Lung (tissue), 11 donors: ENCODE measurements at regions not wholly inside any gene's neighbourhood (a gene's known extent, or its start where the extent isn't known, plus 50 kb on each side); places are given as distances from the start of the nearest gene placed in this dataset.

Experiments
- ATAC-seq: fragments of 200-7000 bp; cut with Tn5 transposase; one replicate; pipeline ENCODE4 v1.9.1; 2020; ENCODE audit warnings: moderate number of reproducible peaks; ENCODE audit not compliant: insufficient read depth, low FRiP score
- DNase-seq, 3 donors: peaks; one replicate each; pipeline ENCODE4 v3.0.0-alpha.2; 2013 to 2017
- H3K27ac ChIP-seq, 2 donors: one replicate each; pipeline ENCODE4 v1.5.1; 2013; ENCODE audit warnings: mild to moderate bottlenecking in 2 of 2, moderate library complexity in 2 of 2, control low read depth in 1 of 2, inconsistent platforms in 1 of 2, low read depth in 1 of 2, low read length in 1 of 2
- H3K27me3 ChIP-seq, 3 donors: one replicate each; pipeline ENCODE4 v1.5.1; 2013; ENCODE audit warnings: low read length in 2 of 3; ENCODE audit not compliant: control insufficient read depth in 3 of 3, insufficient read depth in 3 of 3
- H3K36me3 ChIP-seq, 4 donors: one replicate each; pipeline ENCODE4 v1.5.1; 2013; ENCODE audit warnings: low read length in 4 of 4, mild to moderate bottlenecking in 1 of 4, moderate library complexity in 1 of 4; ENCODE audit not compliant: control insufficient read depth in 4 of 4, insufficient read depth in 4 of 4
- H3K4me1 ChIP-seq, 5 donors: one replicate each; pipeline ENCODE4 v1.5.1; 2013; ENCODE audit warnings: low read length in 5 of 5, mild to moderate bottlenecking in 2 of 5, moderate library complexity in 1 of 5; ENCODE audit not compliant: control insufficient read depth in 5 of 5, insufficient read depth in 5 of 5
- H3K4me3 ChIP-seq: one replicate; pipeline ENCODE4 v1.5.1; 2013; ENCODE audit warnings: mild to moderate bottlenecking, control low read depth, moderate library complexity
- H3K9ac ChIP-seq, 2 donors: one replicate each; pipeline ENCODE4 v1.5.1; 2013; ENCODE audit warnings: low read length in 2 of 2, control low read depth in 1 of 2; ENCODE audit not compliant: insufficient read depth in 1 of 2
- H3K9me3 ChIP-seq, 4 donors: one replicate each; pipeline ENCODE4 v1.5.1; 2013; ENCODE audit warnings: low read length in 3 of 4, mild to moderate bottlenecking in 1 of 4, moderate library complexity in 1 of 4; ENCODE audit not compliant: control insufficient read depth in 4 of 4, insufficient read depth in 3 of 4
- CTCF ChIP-seq: IDR thresholded peaks from 2 replicates; pipeline ENCODE4 v1.5.1; 2012; ENCODE audit warnings: mild to moderate bottlenecking; ENCODE audit errors: control extremely low read depth, extremely low read depth
- WGBS, 2 donors: extraction: QIAGEN DNeasy Blood & Tissue Kit; methylation state at CpG; one replicate each; pipeline ENCODE4 v1.1.7; 2013; 5-methylcytosine and 5-hydroxymethylcytosine counted together
- donor health status: control.
- donor health status: control.
- donor health status: Bipolar disorder and iron deficiency.
- donor health status: healthy.
- donor health status: DM: yes; HTN: yes; CAD: no.

- H3K9me3 ChIP-seq = no peaks in the 10 kb centered on the region
- no peak for TF ChIP-seq CTCF
- no peak for ATAC-seq
- no peaks in the 10 kb centered on the region for H3K4me1 ChIP-seq
- H3K27ac ChIP-seq = no peak overlapping the region
- DNase-seq = no peak
- H3K4me3 ChIP-seq = no peak overlapping the region
- H3K36me3 ChIP-seq = no peaks in the 10 kb centered on the region
- H3K9ac ChIP-seq = no peak overlapping the region
- H3K27me3 ChIP-seq = no peaks in the 10 kb centered on the region
- WGBS, 2 donors = 87 to 88% methylated on average over 4 of the region's 4 CpGs
These were observed 473.1 kb downstream of the PDZRN4 start for GRCh38 chr12:41661141-41661765.

DNA sequence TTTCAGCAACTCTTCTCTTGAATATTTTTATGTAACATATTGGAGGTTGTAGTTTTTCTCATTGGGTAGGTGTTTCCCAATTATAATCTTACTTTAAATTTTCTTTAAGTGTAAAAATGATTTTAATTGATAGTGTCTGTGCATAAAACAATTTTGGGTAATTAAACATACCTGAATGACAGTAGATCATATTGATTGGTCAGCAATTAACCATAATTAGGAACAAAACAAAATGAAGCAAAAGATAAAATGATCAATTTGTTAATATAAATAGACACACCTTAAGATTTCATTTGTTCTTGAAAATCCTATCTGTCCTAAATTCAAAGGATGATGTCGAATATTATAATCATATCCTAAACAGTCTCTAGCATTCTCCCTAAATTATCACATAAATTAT is 468.3 kb downstream of the PDZRN4 start:
- DNase-seq (no peak), ATAC-seq (no peak)
- Histone ChIP-seq H3K36me3 (no peaks in the 10 kb centered on the region), H3K4me3 (no peak overlapping the region), H3K4me1 (no peaks in the 10 kb centered on the region), H3K27ac (no peak overlapping the region), H3K27me3 (no peaks in the 10 kb centered on the region), H3K9ac (no peak overlapping the region), H3K9me3 (peaks cover 0 to 4% (median 0%) of the 10 kb centered on the region in 4 donors)
- TF ChIP-seq CTCF = no peak
- 92 to 93% methylated on average over 1 of the region's 1 CpG for WGBS, 2 donors

GRCh38 chr12:41653386-41654326 is 465.5 kb downstream of the PDZRN4 start:
- peaks cover 0 to 4% (median 0%) of the 10 kb centered on the region in 4 donors for H3K9me3 ChIP-seq
- no peaks in the 10 kb centered on the region for H3K4me1 ChIP-seq
- ATAC-seq (no peak), DNase-seq (no peak)
- no peak overlapping the region for H3K4me3 ChIP-seq
- H3K36me3 ChIP-seq = no peaks in the 10 kb centered on the region
- no peak for TF ChIP-seq CTCF
- no peak overlapping the region for H3K27ac ChIP-seq
- H3K9ac ChIP-seq = no peak overlapping the region
- no peaks in the 10 kb centered on the region for H3K27me3 ChIP-seq
- WGBS, 2 donors = 77 to 84% methylated on average over 7 of the region's 7 CpGs
